ENCODE measurements at regions not wholly inside any gene's neighbourhood (a gene's known extent, or its start where the extent isn't known, plus 50 kb on each side); places are given as distances from the start of the nearest gene placed in this dataset.

GRCh38 chr3:107077391-107077790 lies 299.8 kb upstream of the CCDC54 start:
- H3K9me3 ChIP-seq: no peaks in the 10 kb centered on the region
- no peak for ATAC-seq (ENCODE audit: insufficient number of reproducible peaks, low FRiP score, low read depth)
- no peaks in the 10 kb centered on the region for H3K4me1 ChIP-seq (ENCODE audit: control insufficient read depth in 1 of 2, low read depth in 2 of 2)
- H3K4me3 ChIP-seq: no peak overlapping the region
- H3K36me3 ChIP-seq: no peaks in the 10 kb centered on the region
- no peak overlapping the region for H3K27ac ChIP-seq
- no peak for TF ChIP-seq CTCF (IDR thresholded peaks at IDR 0.05)
- DNase-seq (ENCODE audit: low spot score): no peak
- no peaks in the 10 kb centered on the region for H3K27me3 ChIP-seq (replicated peaks; ENCODE audit: insufficient read depth)

- ATAC-seq (ENCODE audit: insufficient number of reproducible peaks, low FRiP score, low read depth) (no peak), DNase-seq (ENCODE audit: low spot score) (no peak)
- Histone ChIP-seq H3K9me3 (no peaks in the 10 kb centered on the region), H3K27me3 (replicated peaks; ENCODE audit: insufficient read depth) (no peaks in the 10 kb centered on the region), H3K4me1 (ENCODE audit: control insufficient read depth in 1 of 2, low read depth in 2 of 2) (no peaks in the 10 kb centered on the region), H3K27ac (no peak overlapping the region), H3K4me3 (no peak overlapping the region), H3K36me3 (no peaks in the 10 kb centered on the region)
- TF ChIP-seq CTCF (IDR thresholded peaks at IDR 0.05): no peak
These were observed 294.7 kb upstream of the CCDC54 start for GRCh38 chr3:107082527-107082926.

- ATAC-seq (ENCODE audit: insufficient number of reproducible peaks, low FRiP score, low read depth) (no peak), DNase-seq (ENCODE audit: low spot score) (no peak)
- H3K4me1 ChIP-seq (ENCODE audit: control insufficient read depth in 1 of 2, low read depth in 2 of 2): no peaks in the 10 kb centered on the region
- H3K36me3 ChIP-seq: no peaks in the 10 kb centered on the region
- H3K4me3 ChIP-seq: no peak overlapping the region
- no peaks in the 10 kb centered on the region for H3K9me3 ChIP-seq
- no peak overlapping the region for H3K27ac ChIP-seq
- no peaks in the 10 kb centered on the region for H3K27me3 ChIP-seq (replicated peaks; ENCODE audit: insufficient read depth)
- no peak for TF ChIP-seq CTCF (IDR thresholded peaks at IDR 0.05)
These were observed 292.0 kb upstream of the CCDC54 start for GRCh38 chr3:107085261-107085660.

- Histone ChIP-seq H3K4me3 (no peak overlapping the region), H3K4me1 (ENCODE audit: control insufficient read depth in 1 of 2, low read depth in 2 of 2) (no peaks in the 10 kb centered on the region), H3K27ac (no peak overlapping the region), H3K27me3 (replicated peaks; ENCODE audit: insufficient read depth) (no peaks in the 10 kb centered on the region), H3K9me3 (no peaks in the 10 kb centered on the region), H3K36me3 (no peaks in the 10 kb centered on the region)
- no peak for ATAC-seq (ENCODE audit: insufficient number of reproducible peaks, low FRiP score, low read depth)
- TF ChIP-seq CTCF (IDR thresholded peaks at IDR 0.05): no peak
- no peak for DNase-seq (ENCODE audit: low spot score)
These were observed 285.1 kb upstream of the CCDC54 start for GRCh38 chr3:107092121-107092520.

GRCh38 chr3:107098864-107099263 lies 278.4 kb upstream of the CCDC54 start:
- DNase-seq (ENCODE audit: low spot score) (no peak), ATAC-seq (ENCODE audit: insufficient number of reproducible peaks, low FRiP score, low read depth) (no peak)
- H3K36me3 ChIP-seq: no peaks in the 10 kb centered on the region
- no peaks in the 10 kb centered on the region for H3K4me1 ChIP-seq (ENCODE audit: control insufficient read depth in 1 of 2, low read depth in 2 of 2)
- H3K9me3 ChIP-seq: no peaks in the 10 kb centered on the region
- no peak overlapping the region for H3K27ac ChIP-seq
- H3K27me3 ChIP-seq (replicated peaks; ENCODE audit: insufficient read depth): no peaks in the 10 kb centered on the region
- H3K4me3 ChIP-seq: no peak overlapping the region
- no peak for TF ChIP-seq CTCF (IDR thresholded peaks at IDR 0.05)
